Testis (tissue), 2 donors: ENCODE measurements at regions not wholly inside any gene's neighbourhood (a gene's known extent, or its start where the extent isn't known, plus 50 kb on each side); places are given as distances from the start of the nearest gene placed in this dataset.

ENCODE experiments used
- CTCF ChIP-seq, 3 experiments: fragments of 450-650 bp in 2 of 3; fragments of 200-600 bp in 1 of 3; sonication (generic) in 1 of 3; IDR thresholded peaks; one replicate each; pipeline ENCODE4 v1.5.1; 2016 to 2019; ENCODE audit warnings: antibody characterized with exemption in 3 of 3, mild to moderate bottlenecking in 2 of 3, moderate library complexity in 1 of 3
- POLR2A ChIP-seq: fragments of 450-650 bp; IDR thresholded peaks from one replicate; pipeline ENCODE4 v1.6.1; 2017; ENCODE audit warnings: antibody characterized with exemption, mild to moderate bottlenecking, moderate library complexity

GRCh38 chr12:64976131-64976530 lies 145.0 kb downstream of the WIF1 start:
- TF ChIP-seq CTCF (IDR thresholded peaks at IDR 0.05) = no peak
- no peak for TF ChIP-seq POLR2A
